HT-29 (cell line): ENCODE measurements at regions not wholly inside any gene's neighbourhood (a gene's known extent, or its start where the extent isn't known, plus 50 kb on each side); places are given as distances from the start of the nearest gene placed in this dataset.
"Not testable (repeated sequence)": the region's sequence is repeated elsewhere in the genome, so short reads cannot be mapped to it uniquely, and the experiment has no call there.

ENCODE experiments used
- DNase-seq: peaks from one replicate; pipeline ENCODE4 v3.0.0-alpha.2; 2015; ENCODE audit warnings: low spot score

DNA sequence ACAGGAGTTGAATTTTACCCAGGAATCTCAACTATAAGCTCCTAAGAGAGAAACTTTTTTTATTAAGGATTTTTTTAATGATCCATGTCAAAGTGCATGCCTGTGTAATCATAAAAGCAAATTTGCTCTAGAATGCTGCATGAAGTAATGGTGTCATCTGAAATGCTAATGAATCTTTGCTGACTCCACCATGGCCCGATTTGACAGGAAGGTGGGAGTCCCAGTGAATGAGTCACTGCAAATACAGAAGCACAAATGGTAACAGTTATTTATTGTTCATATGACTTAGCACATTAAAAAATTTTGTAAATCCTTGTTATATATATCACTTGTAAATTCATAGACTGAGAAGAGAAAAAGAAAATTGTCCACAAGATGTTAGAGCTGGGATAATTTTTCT, 341.3 kb downstream of the RASEF start:
- no peak for DNase-seq

DNA sequence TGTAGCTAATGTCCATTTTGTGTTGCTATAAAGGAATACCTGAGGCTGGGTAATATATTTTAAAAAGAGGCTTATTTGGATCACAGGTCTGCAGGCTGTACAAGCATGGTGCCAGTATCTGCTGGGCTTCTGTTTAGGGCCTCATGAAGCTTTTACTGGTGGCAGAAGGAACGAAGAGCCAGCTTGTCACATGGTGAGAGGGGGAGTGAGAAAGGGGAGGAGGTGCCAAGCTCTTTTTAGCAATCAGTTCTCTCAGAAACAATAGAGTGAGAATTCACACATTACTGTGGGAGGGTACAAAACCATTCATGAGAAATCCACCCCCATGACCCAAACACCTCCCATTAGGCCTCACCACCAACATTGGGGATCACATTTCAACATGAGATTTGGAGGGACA, 340.9 kb downstream of the RASEF start:
- DNase-seq = no peak

DNA sequence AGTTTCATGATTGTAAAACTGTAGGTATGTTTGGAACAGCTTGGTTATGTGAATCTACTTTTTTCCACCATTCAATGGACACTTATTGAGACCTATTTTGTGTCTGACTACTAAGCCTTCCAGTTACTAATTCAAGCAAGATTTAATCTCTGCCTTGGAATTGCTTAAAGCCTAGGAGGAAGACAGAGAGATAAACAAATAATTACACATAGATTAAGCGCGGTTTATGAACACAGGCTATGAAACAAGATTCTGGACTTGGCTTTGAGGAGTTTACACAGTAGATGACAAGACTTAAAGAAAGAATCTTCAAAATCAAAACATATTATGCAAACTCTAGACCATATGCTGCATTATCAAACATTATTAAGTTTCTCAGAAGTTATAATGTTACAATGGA, 340.4 kb downstream of the RASEF start:
- no peak for DNase-seq

DNA sequence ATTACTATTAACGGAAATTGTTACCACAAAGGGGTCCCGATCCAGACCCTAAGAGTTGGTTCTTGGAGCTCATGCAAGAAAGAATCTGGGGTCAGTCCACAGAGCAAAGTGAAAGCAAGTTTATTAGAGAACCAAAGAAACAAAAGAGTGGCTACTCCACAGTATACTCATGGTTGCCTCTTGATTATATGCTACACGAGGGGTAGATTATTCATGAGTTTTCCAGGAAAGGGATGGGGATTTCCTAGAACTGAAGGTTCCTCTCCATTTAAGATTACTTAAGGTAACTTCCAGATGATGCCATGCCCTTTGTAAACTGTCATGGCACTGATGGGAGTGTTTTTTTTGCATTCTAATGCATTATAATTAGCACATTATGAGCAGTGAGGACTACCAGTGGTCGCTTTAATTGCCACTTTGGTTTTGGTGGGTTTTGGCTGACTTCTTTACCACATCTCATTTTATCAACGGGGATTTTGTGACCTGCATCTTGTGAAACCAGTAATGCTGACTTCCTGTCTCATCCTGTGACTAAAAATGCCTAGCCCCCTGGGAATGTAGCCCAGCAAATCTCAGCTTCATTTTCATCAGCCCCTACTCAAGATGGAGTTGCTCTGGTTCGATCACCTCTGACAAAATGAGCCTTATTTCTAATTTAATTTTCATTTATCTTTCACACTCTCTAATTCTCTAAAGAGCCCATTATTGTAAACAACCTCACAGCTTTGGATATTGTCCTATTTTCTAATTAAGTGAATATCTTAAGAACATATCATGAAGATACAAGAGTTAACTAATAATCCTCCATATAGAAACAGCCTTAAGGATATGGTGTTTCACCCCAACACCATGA, 336.3 kb downstream of the RASEF start:
- DNase-seq = no peak

DNA sequence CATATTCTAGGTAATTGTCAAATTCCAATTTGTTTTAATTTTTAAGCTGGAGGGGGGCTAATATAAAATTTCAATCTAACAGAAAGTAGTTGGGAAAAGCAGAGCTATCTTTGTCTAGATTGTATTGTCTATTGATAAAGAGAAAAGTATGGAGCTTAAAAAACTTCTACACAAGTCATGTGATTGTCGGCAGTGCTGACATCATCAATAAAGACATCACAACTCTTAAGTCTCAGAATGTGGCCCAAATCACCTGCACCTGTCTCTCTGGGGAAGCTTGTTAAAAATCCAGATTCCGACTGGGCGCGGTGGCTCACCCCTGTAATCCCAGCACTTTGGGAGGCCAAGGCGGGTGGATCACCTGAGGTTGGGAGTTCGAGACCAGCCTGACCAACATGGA, 333.8 kb downstream of the RASEF start:
- no peak for DNase-seq

DNA sequence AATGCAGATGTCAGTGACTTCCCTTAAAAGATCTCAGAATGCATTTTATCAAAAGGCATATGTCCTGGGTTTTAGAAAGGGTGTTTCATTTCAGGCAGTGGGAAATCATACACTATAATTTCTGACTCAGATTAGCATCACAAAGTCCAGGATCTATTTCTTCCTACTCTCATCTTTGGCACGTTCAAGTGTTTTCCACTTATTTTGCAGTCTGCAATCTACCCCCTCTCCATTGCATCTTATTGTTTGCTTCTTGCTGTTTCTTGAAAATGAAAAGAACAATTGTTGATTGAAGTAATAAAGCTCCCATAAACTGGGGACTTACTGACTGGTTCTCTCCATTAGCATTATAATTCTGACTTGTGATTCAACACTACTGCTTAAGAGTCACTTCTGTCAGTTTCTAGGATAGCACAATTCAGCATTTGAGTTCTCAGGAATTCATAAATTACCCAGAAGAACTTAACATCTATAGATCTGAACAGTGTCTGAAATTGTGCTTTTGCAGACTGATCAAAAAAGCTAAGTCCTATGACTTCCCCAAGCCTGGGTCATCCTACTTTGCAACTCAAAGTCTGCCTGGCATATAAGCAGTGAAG, 332.9 kb downstream of the RASEF start:
- DNase-seq = no peak

DNA sequence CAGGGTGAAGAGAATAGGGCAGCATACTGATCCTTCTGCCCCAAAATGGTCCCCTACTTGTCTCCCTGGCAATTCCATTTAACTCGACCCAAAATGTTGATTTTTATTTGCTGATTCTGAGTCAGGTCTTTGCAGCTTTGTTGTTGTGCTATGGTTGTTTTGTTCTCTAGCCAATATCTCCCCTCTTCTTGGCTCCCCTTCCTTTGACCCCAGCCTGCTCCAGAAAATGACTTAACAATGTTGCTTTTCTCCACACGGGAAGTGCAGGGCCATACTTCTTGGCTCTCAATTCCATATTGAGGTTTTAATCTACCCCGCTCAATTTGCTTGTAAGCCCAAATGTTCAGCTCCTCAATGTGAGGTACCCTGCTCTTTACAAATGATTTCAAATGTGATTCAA, 330.0 kb downstream of the RASEF start:
- DNase-seq = no peak

DNA sequence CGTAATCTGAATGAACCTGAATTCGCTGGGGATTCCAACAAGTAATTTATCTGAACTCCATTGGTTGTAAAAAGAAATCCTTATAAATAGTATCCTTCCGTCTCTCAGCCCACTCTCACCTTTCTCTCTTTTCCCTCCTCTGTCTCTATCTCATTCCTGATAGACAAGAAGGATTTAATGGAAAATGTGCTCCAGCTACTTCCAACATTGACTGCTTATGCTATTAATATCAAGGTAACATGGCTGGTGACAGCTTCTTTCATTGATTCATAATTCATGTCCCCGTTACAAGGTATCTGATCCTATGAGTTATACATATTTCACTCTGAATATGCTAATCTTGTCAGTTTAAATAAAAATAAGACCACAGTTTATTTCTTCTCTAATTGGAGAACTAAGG, 326.8 kb downstream of the RASEF start:
- DNase-seq = no peak

DNA sequence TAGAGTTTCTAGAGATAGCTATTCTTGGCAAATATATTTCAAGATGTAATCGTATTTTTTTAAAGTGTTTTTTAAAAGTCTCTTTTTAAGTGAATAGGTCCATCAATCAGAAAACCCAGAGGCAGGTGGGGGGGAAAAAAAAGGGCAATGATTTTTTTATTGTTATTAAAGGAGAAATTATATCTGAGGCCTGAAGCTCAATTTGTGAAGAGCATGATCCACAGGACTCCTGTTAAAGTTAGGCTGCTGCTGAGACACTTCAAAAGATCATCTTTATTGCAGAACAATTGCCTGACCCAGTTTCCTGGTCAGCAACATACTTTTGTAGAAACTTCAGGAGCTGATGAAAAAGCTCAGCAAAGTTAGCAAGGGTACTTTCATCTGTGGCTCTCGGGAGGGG, 326.2 kb downstream of the RASEF start:
- DNase-seq = no peak

DNA sequence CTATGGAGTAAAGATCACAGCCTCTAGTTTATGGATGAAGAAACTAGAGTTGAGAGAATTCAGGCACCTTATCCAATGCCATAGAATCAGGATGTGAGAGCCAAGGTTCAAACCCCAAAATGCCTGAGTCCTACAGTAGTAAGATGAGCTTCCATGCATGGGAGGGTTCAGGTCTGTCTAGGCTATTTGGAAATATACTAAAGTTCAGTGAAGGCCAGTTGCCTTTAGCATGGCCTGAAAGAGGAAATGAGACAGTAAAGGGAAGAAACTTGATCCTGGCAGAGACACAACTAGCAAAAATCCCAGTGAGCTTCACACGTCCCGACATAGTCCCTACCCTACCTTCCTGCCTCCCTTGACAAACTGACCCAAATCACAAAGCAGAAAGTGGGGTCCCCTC, 317.0 kb downstream of the RASEF start:
- DNase-seq = no peak

DNA sequence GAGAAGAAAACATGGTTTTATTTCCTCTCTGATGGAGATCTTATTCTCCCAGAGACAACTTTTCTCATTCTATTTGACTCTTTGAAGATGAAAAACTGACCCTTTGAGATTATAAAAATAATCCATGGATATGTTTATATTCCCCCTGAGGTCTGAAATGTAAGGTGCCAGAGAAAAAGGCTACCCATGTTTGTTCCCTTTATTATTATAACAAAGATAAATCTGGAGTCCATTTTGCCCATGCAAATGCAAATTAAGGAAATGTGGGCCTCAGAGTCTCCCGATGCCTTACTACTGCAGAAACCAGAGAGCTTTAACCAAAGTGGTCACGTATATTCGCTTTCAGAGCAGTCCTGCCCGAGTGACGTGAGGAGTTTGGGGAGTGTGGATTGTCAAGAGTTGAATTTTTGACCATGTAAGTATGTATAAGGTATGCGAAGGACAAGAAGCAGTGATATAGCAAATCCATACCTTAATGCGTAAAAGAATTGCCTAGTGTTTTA, 312.5 kb downstream of the RASEF start:
- DNase-seq = no peak

DNA sequence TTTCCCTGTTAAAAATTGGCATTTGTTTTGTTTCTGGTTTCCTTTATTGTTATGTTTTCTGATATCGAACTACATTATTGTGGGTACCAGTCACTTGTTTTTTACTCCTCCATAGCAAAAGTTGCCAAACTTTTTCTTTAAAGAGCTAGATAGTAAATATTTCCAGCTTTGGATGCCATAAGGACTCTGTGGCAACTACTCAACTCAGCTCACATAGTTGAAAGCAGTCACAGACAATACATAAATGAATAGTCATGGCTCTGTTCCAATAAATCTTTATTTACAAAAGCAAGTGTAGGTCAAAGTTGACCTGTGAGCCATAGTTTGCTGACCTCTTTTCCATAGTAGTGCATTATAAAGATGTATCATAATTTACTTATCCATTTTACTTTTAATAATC, 305.0 kb downstream of the RASEF start:
- peak; percentile 29 for DNase-seq

DNA sequence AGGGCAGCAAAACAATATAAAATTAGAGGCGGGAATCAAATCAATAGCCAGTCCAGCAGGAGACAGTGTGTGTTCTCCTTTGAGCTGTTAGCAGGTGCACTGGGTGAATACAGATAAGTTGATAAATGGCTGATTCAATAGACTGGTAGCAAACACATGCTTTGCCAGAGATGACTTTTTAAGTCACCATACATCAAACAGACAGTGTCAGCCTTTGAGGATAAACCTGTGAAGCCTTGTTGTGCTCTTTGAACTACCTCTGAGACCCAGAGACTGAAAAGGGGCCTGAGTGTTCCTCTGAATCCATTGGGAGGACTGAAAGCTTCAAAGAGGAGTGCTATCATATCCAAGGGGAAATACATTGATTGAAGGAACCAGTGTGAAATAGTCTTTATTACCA, 301.9 kb downstream of the RASEF start:
- no peak for DNase-seq

DNA sequence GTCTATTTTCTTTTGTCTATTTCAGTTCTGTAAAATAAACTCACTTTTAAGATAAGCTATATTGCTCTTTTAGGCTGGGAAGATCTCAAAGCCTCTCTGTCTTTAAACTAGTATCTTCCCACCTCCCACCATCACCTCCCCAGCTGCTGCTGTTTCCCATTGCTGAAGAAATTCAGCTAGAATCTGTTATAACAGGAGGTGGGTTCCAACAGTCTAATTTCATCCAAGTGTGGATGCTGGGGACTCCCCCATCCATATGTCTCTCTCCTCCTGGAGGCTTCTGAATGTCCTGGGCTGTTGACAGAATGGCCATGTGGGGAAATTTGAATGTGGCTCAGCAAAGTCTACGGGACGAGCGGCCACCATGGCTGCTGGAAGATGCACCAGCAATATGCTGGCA, 301.0 kb downstream of the RASEF start:
- DNase-seq = no peak

DNA sequence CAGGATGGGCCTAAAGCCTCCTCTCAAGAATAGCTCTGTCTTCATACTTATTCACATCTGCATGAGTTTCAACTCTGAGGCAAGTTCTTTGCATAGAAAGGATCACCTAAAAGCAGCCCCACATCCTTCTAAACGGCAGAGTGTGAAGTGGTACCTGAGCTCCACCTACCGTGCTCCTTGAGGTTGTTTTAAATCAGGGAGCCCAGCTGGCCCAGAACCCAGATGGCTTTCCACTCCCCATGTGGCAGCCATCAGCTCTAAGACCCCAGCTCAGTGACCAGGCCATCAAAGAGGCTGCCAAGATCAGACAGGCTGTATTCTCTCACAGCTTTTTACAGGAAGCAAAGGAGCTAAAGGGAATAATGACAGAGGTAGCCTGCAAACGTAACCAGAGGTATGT, 299.3 kb downstream of the RASEF start:
- DNase-seq = no peak

DNA sequence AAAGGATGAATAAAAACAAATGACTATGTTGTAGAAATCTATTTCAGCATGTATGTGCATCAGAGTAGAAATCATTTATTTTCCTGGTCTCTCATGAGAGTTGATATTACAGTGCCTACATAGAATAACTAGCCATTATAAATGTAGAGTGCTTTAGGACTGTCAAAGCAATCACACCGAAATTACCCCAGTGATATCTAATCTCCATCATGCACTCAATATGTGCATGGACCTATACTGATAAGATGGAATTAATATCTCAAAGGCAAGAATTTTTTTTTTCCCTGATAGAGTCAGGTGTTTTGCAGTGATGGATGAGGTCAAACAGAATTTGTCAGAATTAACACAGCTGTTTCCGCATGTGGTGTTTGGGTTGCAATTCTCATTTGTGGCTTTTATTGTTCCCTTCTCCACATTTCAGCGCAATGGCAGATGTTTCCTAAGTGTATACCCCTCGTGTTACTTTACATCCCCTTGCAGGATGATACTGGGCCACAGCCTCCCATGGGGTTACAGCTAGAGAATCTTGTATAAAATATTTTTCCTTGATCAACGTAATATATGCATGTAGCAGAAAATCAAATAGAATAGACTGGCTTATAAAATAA, 298.8 kb downstream of the RASEF start:
- no peak for DNase-seq

DNA sequence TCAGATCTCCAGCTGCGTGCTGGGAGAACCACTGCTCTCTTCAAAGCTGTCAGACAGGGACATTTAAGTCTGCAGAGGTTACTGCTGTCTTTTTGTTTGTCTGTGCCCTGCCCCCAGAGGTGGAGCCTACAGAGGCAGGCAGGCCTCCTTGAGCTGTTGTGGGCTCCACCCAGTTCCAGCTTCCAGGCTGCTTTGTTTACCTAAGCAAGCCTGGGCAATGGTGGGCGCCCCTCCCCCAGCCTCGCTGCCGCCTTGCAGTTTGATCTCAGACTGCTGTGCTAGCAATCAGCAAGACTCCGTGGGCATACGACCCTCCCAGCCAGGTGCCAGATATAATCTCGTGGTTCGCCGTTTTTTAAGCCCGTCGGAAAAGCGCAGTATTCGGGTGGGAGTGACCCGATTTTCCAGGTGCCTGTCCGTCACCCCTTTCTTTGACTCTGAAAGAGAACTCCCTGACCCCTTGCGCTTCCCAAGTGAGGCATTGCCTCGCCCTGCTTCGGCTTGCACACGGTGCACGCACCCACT, 288.2 kb downstream of the RASEF start:
- DNase-seq = peak; percentile 21

DNA sequence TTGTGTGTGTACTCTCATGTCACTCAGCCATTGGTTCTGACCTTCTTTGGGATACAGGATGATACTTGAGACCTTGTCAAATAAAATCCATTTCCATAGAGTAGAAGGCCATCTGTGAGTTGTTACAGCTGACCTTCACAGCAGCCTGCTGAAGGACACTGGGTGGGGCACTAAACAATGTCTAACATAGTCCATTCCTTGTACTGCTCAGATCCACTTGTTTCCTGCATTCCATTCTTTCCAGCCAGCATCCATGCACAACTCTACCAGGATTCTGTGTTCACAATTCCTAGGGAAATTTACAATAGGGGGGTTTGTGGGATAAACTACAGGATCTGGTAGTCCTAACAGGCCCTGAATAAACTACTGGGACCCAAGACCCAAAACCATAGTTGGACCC, 286.4 kb downstream of the RASEF start:
- no peak for DNase-seq

DNA sequence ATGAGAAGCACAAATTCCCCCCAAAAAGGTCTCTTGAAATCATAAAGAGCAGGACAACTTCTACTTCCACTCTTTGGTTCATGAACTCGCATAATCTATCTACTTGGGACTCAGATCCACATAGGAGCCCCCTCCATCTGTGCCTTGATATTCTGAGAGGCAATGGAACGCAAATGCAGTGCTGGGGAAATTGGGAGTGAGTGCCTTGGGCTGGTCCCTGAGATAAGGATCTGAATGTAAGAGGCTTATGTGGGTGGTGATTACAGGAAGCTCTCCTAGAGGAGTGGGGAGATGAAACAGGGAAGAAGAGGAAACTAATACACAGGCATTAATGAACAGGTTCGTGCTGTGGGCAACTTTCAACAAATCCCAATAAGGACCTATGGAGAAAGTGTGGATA, 285.6 kb downstream of the RASEF start:
- DNase-seq = no peak

DNA sequence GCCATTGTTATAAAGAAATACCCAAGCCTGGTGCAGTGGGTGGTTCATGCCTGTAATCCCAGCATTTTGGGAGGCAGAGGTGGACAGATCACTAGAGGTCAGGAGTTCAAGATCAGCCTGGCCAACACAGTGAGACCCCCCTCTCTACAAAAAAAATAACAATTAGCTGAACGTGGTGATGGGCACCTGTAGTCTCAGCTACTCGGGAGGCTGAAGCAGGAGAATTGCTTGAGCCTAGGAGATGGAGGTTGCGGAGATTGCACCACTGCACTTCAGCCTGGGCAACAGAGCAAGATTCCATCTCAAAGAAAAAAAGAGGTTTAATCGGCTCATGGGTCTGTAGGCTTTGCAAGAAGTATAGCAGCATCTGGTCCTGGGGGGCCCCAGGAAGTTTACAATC, 284.0 kb downstream of the RASEF start:
- DNase-seq = not testable (repeated sequence)

DNA sequence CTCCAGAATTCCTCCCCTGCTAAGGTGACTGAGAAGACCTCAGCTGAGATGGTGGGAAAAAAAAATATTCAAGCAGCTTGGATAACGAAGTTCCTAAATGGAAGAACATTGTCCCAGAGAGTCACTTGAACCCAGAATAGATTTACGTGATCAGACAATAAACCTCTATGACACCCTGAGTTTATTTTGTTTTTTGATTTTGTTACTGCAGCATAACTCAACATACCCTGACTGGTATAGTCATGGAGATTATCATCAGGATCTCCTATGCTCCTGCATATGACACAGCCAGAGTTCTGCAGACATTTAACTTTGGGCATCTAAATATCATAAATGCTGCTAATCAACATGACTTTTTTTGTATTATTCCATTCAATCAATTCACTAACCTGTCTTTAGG, 282.9 kb downstream of the RASEF start:
- DNase-seq = no peak

DNA sequence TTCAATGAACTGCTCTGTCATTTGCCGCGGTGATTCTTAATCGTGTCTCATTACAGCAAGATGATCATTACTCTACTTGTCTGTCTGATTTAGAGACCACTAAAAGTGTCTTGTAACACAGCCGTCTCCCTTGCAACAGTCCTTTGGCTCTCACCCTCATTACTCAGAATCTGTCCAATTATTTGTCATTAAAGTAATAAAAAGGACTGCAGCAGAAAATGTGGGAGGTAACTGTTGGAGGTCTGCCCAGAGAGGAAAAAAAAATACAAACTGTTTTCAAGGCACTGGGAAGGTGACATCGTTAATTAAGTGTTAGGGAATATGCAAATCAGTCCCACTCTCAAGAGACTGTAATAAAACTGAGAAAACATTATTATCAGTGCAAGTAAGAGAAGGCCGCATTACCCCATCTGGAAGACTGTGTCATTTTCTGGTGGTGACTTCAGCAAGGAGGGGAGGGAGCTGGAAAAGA, 281.0 kb downstream of the RASEF start:
- DNase-seq = no peak

DNA sequence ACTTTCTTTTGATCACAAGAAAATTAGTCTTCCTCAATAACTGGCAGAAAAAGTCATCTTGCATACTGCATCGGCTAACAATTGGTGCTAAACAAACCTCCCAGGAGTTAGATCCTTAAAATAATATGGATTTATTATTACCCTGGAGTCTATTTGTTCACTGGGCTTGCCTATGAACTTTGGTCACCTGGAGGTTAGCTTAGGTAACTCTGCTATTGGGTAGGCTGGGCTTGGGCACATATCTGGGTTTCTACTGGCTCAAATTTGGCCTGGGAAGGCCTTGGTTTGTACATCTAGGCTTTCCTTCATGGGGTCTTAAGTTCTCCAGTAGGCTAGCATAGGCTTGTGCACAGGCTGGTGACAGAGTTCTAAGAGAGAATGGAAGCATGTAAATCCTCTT, 279.9 kb downstream of the RASEF start:
- no peak for DNase-seq
